IPS-20b (cell line): ENCODE measurements at regions not wholly inside any gene's neighbourhood (a gene's known extent, or its start where the extent isn't known, plus 50 kb on each side); places are given as distances from the start of the nearest gene placed in this dataset.
A peak's percentile ranks its signal among the peaks of the same experiment; 100 is the strongest.
"Not testable (repeated sequence)": the region's sequence is repeated elsewhere in the genome, so short reads cannot be mapped to it uniquely, and the experiment has no call there.

Experiments
- H3K27ac ChIP-seq: one replicate; pipeline ENCODE4 v1.5.1; 2013; ENCODE audit warnings: low read length
- H3K27me3 ChIP-seq: 2 replicates; pipeline ENCODE4 v1.6.1; 2013; ENCODE audit warnings: mild to moderate bottlenecking, low read length, inconsistent platforms; ENCODE audit not compliant: insufficient read depth
- H3K36me3 ChIP-seq: 2 replicates; pipeline ENCODE4 v1.6.1; 2013; ENCODE audit warnings: low read depth, mild to moderate bottlenecking, inconsistent platforms, low read length, moderate library complexity; ENCODE audit not compliant: insufficient read depth
- H3K4me1 ChIP-seq: 2 replicates; pipeline ENCODE4 v1.6.1; 2013; ENCODE audit warnings: mild to moderate bottlenecking, control low read depth, inconsistent platforms, low read length, moderate library complexity; ENCODE audit not compliant: insufficient read depth
- H3K4me3 ChIP-seq: 2 replicates; pipeline ENCODE4 v1.5.1; 2013; ENCODE audit warnings: mild to moderate bottlenecking, low read length, inconsistent platforms
- H3K9ac ChIP-seq: 2 replicates; pipeline ENCODE4 v1.6.1; 2013; ENCODE audit warnings: low read depth, mild to moderate bottlenecking, inconsistent platforms, low read length, moderate library complexity
- H3K9me3 ChIP-seq: 2 replicates; pipeline ENCODE4 v1.6.1; 2013; ENCODE audit warnings: mild to moderate bottlenecking, low read depth, low read length, inconsistent platforms; ENCODE audit not compliant: insufficient read depth

DNA sequence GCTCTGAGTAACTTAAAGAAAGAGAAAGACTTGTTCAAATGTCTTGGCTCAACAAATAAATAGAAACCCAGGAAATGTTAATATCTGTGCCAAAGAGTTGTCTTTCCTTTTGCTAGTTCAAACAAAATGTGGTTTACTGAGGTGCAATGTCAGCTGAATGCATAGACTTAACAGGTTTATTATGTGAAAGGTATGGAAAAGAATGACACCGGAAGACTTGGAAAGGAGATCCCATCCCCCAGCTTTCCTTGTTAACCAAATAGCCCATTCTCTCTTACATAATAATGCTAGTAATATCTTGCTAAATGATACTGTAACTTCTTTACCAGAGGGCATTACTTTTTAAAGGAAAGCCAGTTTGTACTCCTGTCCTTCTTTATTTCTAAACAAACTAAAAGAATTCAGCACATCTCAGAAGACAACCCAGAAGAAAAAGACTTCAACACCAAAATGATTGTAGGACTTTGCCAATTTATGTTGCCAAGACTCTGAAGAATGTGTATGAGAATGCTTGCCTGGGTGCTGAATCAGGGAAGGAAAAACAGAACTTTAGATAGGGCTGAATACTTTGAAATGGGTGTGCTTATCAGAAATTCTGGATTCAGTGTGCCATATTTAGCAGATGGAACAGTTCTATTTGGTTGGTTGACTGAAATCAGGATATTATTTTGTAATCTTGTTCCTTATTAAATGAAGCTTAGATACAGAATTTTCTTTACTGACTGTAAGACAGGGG, 344.1 kb downstream of the TMEM38B start:
- Histone ChIP-seq H3K9ac (no peak overlapping the region), H3K36me3 (no peaks in the 10 kb centered on the region), H3K27me3 (no peaks in the 10 kb centered on the region), H3K4me3 (0 out of 2 replicates have a peak overlapping the region, but pooled peaks have one; percentile 6), H3K9me3 (no peaks in the 10 kb centered on the region), H3K4me1 (peaks cover 15% of the 10 kb centered on the region), H3K27ac (no peak overlapping the region)

- Histone ChIP-seq H3K4me1 (peaks cover 15% of the 10 kb centered on the region), H3K9ac (no peak overlapping the region), H3K36me3 (no peaks in the 10 kb centered on the region), H3K27ac (no peak overlapping the region), H3K9me3 (no peaks in the 10 kb centered on the region), H3K27me3 (no peaks in the 10 kb centered on the region), H3K4me3 (no peak overlapping the region)
Measured at GRCh38 chr9:106039151-106039935, 345.0 kb downstream of the TMEM38B start.

DNA sequence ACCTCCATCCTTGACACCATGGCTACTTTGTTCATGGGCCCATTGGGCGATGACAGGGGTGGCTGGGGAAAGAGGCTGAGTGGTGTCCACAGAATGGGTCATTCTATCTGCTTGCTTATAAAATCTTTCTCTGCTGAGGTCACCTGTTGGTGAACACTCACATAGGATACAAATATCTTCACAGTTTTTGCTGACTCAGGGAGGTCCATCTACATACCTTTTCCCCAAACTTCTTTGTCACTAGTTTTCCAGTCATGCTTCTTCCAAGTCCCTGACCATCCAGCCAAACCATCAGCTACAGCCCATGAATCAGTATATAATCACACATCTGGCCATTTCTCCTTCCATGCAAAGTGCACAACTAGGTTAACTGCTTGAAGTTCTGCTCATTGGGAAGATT, 347.6 kb downstream of the TMEM38B start:
- H3K4me3 ChIP-seq, H3K36me3 ChIP-seq, H3K9ac ChIP-seq, H3K9me3 ChIP-seq, H3K27ac ChIP-seq, H3K27me3 ChIP-seq: not testable (repeated sequence)
- H3K4me1 ChIP-seq: peaks cover 15% of the 10 kb centered on the region

GRCh38 chr9:106051545-106051944, 357.2 kb downstream of the TMEM38B start:
- Histone ChIP-seq H3K36me3 (no peaks in the 10 kb centered on the region), H3K4me3 (no peak overlapping the region), H3K27me3 (no peaks in the 10 kb centered on the region), H3K9me3 (no peaks in the 10 kb centered on the region), H3K9ac (no peak overlapping the region), H3K27ac (no peak overlapping the region), H3K4me1 (peaks cover 6% of the 10 kb centered on the region; the same call in 1 of the 2 replicates)

- no peaks in the 10 kb centered on the region for H3K27me3 ChIP-seq
- H3K36me3 ChIP-seq: no peaks in the 10 kb centered on the region
- H3K27ac ChIP-seq: no peak overlapping the region
- H3K9ac ChIP-seq: no peak overlapping the region
- H3K4me3 ChIP-seq: no peak overlapping the region
- H3K4me1 ChIP-seq: peaks cover 6% of the 10 kb centered on the region; the same call in 1 of the 2 replicates
- H3K9me3 ChIP-seq: no peaks in the 10 kb centered on the region
Measured at GRCh38 chr9:106052166-106052565, 357.8 kb downstream of the TMEM38B start.

- Histone ChIP-seq H3K27me3 (no peaks in the 10 kb centered on the region), H3K4me3 (no peak overlapping the region), H3K9ac (no peak overlapping the region), H3K36me3 (no peaks in the 10 kb centered on the region), H3K4me1 (peaks cover 6% of the 10 kb centered on the region; the same call in 1 of the 2 replicates), H3K27ac (no peak overlapping the region), H3K9me3 (no peaks in the 10 kb centered on the region)
Measured at GRCh38 chr9:106052735-106053134, 358.4 kb downstream of the TMEM38B start.

DNA sequence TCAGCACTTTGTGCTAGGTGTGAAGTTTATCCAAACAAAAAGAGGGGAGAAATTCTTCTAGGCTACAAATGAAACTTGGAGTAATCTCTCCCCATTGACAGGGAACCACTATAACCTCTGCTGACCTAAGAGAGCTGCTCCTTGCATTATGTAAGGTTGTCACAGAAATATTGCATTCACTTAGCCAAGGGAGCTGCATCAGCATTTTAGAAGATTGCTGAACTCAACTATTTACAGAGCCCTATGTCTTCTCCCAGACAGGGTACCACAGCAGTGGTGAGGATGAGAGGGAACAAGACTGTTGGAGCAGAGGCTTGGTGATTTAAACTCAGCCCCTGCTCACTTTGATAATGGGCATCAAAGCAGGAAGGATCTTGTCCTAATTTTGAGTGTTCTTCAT, 362.0 kb downstream of the TMEM38B start:
- no peak overlapping the region for H3K4me3 ChIP-seq
- no peak overlapping the region for H3K27ac ChIP-seq

GRCh38 chr9:106058460-106058859, 364.1 kb downstream of the TMEM38B start:
- Histone ChIP-seq H3K9ac (no peak overlapping the region), H3K27me3 (no peaks in the 10 kb centered on the region), H3K27ac (no peak overlapping the region), H3K4me3 (no peak overlapping the region), H3K4me1 (no peaks in the 10 kb centered on the region), H3K9me3 (peaks cover 4% of the 10 kb centered on the region; the same call in 1 of the 2 replicates), H3K36me3 (no peaks in the 10 kb centered on the region)

More for the DNA sequence above, 362.0 kb downstream of the TMEM38B start:
- Histone ChIP-seq H3K9me3 (peaks cover 4% of the 10 kb centered on the region; the same call in 1 of the 2 replicates), H3K27me3 (no peaks in the 10 kb centered on the region), H3K36me3 (no peaks in the 10 kb centered on the region), H3K4me1 (peaks cover 6% of the 10 kb centered on the region; the same call in 1 of the 2 replicates), H3K9ac (no peak overlapping the region)

DNA sequence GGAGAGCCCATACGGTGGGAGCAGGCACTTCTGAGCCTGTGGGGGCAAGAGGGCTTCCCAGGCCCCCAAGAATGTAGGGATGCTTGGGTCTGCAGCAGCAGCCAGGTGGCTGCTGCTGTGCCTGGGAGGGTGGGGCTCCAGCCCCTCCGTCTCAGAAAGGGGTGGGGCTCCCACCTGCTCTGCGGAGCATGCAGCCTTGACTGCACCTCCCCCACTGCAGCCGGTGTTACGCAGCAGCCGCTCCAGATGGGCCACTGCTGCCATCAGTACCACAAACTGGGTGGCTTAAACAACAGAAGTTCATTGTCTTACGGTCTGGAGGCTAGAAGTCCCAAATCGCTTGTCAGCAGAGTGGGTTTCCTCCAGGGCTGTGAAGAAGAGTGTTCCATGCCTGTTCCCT, 365.5 kb downstream of the TMEM38B start:
- H3K4me1 ChIP-seq: no peaks in the 10 kb centered on the region
- H3K9me3 ChIP-seq: peaks cover 4% of the 10 kb centered on the region; the same call in 1 of the 2 replicates
- no peak overlapping the region for H3K4me3 ChIP-seq
- no peaks in the 10 kb centered on the region for H3K27me3 ChIP-seq
- no peaks in the 10 kb centered on the region for H3K36me3 ChIP-seq
- no peak overlapping the region for H3K9ac ChIP-seq
- no peak overlapping the region for H3K27ac ChIP-seq

- H3K4me3 ChIP-seq: no peak overlapping the region
- H3K9ac ChIP-seq: no peak overlapping the region
- peaks cover 4% of the 10 kb centered on the region; the same call in 1 of the 2 replicates for H3K9me3 ChIP-seq
- no peaks in the 10 kb centered on the region for H3K27me3 ChIP-seq
- H3K36me3 ChIP-seq: no peaks in the 10 kb centered on the region
- H3K4me1 ChIP-seq: no peaks in the 10 kb centered on the region; the same call in 1 of the 2 replicates
- H3K27ac ChIP-seq: no peak overlapping the region
Measured at GRCh38 chr9:106060885-106061284, 366.5 kb downstream of the TMEM38B start.

DNA sequence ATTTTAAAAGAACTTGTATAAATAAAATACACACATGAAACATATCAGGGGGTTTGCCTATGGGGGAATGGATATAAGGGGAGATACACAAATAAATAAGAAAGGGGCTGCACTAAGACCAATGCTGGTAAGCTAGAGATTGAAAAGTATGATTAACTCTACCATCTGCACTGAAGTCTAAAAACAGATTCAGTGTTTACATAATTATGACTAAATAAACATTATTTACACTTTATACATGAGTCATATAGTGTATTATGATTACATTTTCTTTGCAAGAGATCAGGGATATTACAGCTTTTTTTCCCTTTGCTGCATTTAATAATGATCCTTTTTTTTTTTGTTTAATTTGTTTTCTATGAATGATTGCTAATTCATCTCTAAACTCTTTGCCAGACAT, 367.9 kb downstream of the TMEM38B start:
- Histone ChIP-seq H3K4me1 (no peaks in the 10 kb centered on the region; the same call in 1 of the 2 replicates), H3K4me3 (no peak overlapping the region), H3K9me3 (peaks cover 4% of the 10 kb centered on the region; the same call in 1 of the 2 replicates), H3K27me3 (no peaks in the 10 kb centered on the region), H3K27ac (no peak overlapping the region), H3K36me3 (no peaks in the 10 kb centered on the region), H3K9ac (no peak overlapping the region)
